Spinal cord (tissue), 9 donors: ENCODE measurements at regions not wholly inside any gene's neighbourhood (a gene's known extent, or its start where the extent isn't known, plus 50 kb on each side); places are given as distances from the start of the nearest gene placed in this dataset.

Experiments
- DNase-seq, 6 donors: peaks; one replicate each; pipeline versions ENCODE4 v3.0.0 to v3.0.0-alpha.2; 2013 to 2015; ENCODE audit warnings: low spot score in 6 of 6, low read depth in 4 of 6
- H3K27ac ChIP-seq: one replicate; pipeline ENCODE4 v1.5.1; 2013; ENCODE audit warnings: low read depth, low read length, control low read depth
- H3K27me3 ChIP-seq: one replicate; pipeline ENCODE4 v1.6.1; 2013; ENCODE audit warnings: low read length; ENCODE audit not compliant: control insufficient read depth, insufficient read depth
- H3K36me3 ChIP-seq: one replicate; pipeline ENCODE4 v1.6.1; 2013; ENCODE audit warnings: low read length; ENCODE audit not compliant: control insufficient read depth, insufficient read depth
- H3K4me1 ChIP-seq: one replicate; pipeline ENCODE4 v1.6.1; 2013; ENCODE audit warnings: low read length; ENCODE audit not compliant: control insufficient read depth, insufficient read depth
- H3K4me3 ChIP-seq: one replicate; pipeline ENCODE4 v1.5.1; 2013; ENCODE audit warnings: low read depth, low read length, control low read depth
- H3K9me3 ChIP-seq: one replicate; pipeline ENCODE4 v1.6.1; 2013; ENCODE audit warnings: low read length; ENCODE audit not compliant: control insufficient read depth, insufficient read depth
- WGBS: methylation state at CpG from one replicate; pipeline ENCODE4 v1.1.5; 2013; ENCODE audit warnings: missing lambda C conversion rate; ENCODE audit not compliant: insufficient coverage; 5-methylcytosine and 5-hydroxymethylcytosine counted together
- donor health status: healthy.

DNA sequence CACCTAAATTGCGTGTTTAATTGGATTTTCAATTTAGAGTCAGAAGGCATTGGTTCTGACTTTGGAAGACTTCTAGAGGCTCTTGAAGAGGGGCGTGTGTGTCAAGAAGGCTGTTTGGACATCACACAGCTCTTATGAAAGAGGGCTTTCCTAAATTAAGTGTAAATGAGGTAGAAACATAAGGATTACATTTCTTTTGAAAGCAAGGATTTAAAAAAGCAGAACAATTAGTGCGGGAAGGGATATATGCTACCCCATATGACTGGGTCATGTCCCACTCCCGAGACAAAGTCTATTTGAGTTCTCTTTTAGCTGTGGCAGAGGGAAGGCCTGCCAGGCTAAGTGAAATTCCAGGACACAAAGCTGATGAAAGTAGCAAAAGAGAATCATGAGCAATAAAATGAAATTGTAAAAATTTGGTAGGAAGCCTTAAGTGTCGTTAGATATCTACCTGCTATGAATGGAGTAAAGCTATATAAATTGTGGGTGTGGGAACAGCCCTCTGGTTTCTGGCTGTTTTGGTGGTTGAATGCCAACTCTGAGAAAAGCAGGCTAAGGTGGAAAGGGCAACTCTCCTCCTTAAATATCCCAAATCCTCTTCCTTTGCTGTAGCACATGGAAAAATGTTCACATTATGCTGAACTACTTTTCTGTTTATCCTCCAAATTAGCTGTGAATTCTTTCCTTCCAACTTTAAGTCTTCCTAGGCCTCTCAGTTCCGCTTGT is 100.6 kb upstream of the TSC22D2 start:
- WGBS, result 96% methylated on average over 6 of the region's 6 CpGs
- H3K9me3 ChIP-seq, result no peaks in the 10 kb centered on the region

DNA sequence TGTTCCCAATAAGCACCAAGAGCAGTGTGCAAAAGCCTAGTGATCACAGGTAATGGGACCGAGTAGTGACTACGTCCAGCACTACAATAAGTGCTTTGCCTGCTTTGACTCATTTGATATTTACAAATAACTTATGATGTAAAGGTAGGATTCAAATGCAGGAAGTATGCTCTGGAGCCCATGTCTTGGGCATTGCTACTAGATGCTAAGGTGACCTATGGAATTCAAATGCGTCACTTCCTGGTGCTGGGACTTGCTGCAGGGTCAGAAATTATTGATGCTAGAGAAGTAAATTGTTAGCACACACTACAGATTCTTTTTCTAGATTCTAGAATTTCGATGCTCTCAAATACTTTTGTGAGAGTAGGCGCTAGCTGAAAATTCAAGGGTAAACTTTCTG is 101.2 kb upstream of the TSC22D2 start:
- Histone ChIP-seq H3K4me3 (no peak overlapping the region), H3K4me1 (no peaks in the 10 kb centered on the region), H3K36me3 (no peaks in the 10 kb centered on the region), H3K9me3 (no peaks in the 10 kb centered on the region), H3K27ac (no peak overlapping the region), H3K27me3 (no peaks in the 10 kb centered on the region)
- no CpG with 5 or more reads among the region's 5 CpGs for WGBS
- DNase-seq, result no peak

More for the DNA sequence above, 100.6 kb upstream of the TSC22D2 start:
- Histone ChIP-seq H3K36me3 (no peaks in the 10 kb centered on the region), H3K4me3 (no peak overlapping the region), H3K27ac (no peak overlapping the region), H3K27me3 (no peaks in the 10 kb centered on the region), H3K4me1 (no peaks in the 10 kb centered on the region)
- DNase-seq, result no peak

DNA sequence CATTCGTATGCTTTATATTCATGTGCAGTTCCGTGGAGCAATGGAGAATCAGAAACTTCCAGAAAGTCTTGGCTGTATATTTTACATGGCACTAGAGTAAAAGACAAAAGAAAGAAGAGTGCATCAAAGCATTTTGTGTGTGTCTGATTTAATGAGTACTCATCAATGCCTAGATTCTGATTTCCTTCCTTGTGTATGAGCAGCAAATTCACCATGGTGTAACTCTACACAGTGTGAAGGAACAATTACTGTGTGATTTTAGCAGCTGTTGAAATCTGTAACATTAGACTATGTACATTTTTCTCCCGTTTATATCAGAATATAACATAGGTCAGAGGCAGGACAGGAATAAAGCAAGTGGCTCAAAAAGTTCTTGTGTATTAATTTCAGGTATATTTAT is 102.0 kb upstream of the TSC22D2 start:
- no peak overlapping the region for H3K27ac ChIP-seq
- no peaks in the 10 kb centered on the region for H3K36me3 ChIP-seq
- no peaks in the 10 kb centered on the region for H3K4me1 ChIP-seq
- H3K27me3 ChIP-seq, result no peaks in the 10 kb centered on the region
- H3K4me3 ChIP-seq, result no peak overlapping the region
- WGBS, result 73% methylated on average over 2 of the region's 3 CpGs
- no peak for DNase-seq
- H3K9me3 ChIP-seq, result no peaks in the 10 kb centered on the region

DNA sequence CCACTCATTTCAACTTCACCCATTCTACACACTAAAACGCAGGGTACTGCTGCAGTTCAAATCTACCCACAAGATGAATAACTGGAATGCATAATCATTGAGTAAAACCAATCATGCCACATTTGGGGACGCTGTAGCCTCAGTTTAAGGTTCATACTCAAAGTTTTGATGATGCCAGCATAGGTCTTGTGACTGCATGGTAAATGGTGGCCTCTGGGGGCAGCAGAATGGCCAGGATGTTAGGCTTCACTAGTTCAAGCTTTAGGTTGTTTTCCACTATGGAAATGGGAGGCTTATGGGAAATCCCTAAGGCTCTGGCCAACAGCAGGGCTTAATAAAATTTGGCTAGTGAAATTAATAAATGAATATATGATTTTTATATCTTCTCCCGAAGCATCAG is 104.3 kb upstream of the TSC22D2 start:
- no CpG with 5 or more reads among the region's 3 CpGs for WGBS
- Histone ChIP-seq H3K36me3 (no peaks in the 10 kb centered on the region), H3K9me3 (no peaks in the 10 kb centered on the region), H3K27me3 (no peaks in the 10 kb centered on the region), H3K4me1 (no peaks in the 10 kb centered on the region), H3K4me3 (no peak overlapping the region), H3K27ac (no peak overlapping the region)
- DNase-seq, result no peak

DNA sequence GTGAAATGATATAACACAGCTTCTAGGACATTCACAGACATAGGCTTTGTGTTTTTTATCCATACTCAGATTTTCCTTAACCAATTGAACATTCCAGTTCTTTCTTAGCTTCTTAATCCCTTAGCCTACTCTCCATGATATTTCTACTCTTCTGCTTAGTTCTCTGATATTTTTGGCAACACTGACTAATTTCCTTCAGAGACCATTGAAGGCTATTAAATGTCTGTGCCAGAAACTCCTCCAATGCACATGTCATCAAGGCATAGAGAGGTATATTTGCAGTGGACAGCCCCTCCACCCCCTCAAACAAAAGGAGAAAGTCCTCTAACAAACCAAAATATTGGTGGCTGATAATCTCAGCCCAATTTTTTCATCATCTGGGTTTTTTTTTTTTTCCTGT is 105.9 kb upstream of the TSC22D2 start:
- Histone ChIP-seq H3K4me1 (no peaks in the 10 kb centered on the region), H3K9me3 (no peaks in the 10 kb centered on the region), H3K27me3 (no peaks in the 10 kb centered on the region), H3K36me3 (no peaks in the 10 kb centered on the region), H3K27ac (no peak overlapping the region), H3K4me3 (no peak overlapping the region)
- no peak for DNase-seq

DNA sequence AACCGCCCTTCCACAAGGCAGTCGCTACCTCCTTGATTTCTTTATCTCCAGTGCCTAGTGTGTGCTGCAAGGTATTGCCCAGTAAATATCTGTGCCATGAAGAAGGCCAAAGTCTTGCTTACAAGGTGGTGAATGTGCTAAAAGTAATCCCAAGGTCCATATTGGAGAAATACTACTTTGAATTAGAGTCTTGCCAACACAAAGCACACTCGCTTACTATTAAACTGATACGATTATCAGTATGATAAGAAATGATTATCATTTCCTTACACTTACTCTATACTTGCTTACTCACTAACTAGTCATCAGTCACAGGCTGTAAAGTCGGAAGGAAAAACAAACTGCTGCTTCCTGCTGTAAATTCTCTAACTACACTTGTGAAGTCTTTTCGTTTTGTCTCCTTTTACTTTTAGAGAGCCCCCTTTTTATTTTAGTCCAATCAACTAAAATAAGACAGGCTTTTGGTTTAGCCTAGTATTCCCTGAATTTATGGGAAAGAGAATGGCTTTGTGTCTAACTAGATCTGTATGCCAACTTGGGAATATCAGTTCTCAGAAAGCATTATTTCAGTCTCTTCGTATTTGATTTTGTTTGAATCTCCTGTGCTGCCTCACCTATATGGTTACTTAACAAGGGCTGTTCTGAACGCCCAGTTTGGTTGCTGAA is 107.1 kb upstream of the TSC22D2 start:
- Histone ChIP-seq H3K27ac (no peak overlapping the region), H3K4me3 (no peak overlapping the region), H3K27me3 (no peaks in the 10 kb centered on the region), H3K9me3 (no peaks in the 10 kb centered on the region), H3K36me3 (no peaks in the 10 kb centered on the region), H3K4me1 (no peaks in the 10 kb centered on the region)
- no peak for DNase-seq
- WGBS, result 94% methylated on average over 2 of the region's 8 CpGs

DNA sequence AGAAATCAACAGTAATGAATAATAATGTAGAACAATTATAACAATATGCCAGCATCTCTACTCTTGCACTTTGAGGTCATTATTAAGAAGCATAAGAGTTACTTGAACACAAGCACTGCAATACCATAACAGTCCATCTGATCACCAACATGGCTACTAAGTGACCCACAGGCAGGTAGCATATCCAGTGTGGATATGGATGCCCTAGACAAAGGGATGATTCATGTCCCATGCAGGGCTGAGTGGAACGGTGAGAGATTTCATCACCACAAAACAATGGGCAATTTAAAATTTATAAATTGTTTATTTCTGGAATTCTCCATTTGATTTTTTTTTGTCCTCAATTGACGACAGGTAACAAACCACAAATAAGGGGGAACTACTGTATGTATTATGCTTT is 107.7 kb upstream of the TSC22D2 start:
- Histone ChIP-seq H3K4me1 (no peaks in the 10 kb centered on the region), H3K27ac (no peak overlapping the region), H3K36me3 (no peaks in the 10 kb centered on the region), H3K9me3 (no peaks in the 10 kb centered on the region), H3K4me3 (no peak overlapping the region), H3K27me3 (no peaks in the 10 kb centered on the region)
- DNase-seq, result no peak
- no CpG with 5 or more reads among the region's 2 CpGs for WGBS

DNA sequence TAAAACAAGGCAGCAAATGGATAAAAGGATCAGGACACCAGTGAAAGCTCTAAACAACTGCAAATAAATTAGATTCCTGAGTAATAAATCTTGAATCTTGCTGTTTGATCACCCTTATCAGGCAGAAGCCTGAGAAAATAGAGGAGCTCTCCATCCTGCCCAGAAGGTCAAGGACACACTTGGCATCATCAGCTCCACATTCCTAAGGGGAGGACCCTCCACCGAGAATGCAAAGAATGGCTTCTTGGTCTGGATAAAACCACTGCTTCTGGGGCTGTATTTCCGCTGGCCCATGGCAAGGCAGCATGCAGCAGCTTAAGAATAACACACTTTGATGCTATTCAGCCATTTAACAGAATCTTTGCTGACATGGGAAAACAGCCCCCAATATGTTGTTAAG is 108.9 kb upstream of the TSC22D2 start:
- DNase-seq, result no peak
- Histone ChIP-seq H3K27ac (no peak overlapping the region), H3K36me3 (no peaks in the 10 kb centered on the region), H3K4me3 (no peak overlapping the region), H3K27me3 (no peaks in the 10 kb centered on the region), H3K4me1 (no peaks in the 10 kb centered on the region), H3K9me3 (no peaks in the 10 kb centered on the region)
- WGBS, result 38% methylated on average over 2 of the region's 2 CpGs

DNA sequence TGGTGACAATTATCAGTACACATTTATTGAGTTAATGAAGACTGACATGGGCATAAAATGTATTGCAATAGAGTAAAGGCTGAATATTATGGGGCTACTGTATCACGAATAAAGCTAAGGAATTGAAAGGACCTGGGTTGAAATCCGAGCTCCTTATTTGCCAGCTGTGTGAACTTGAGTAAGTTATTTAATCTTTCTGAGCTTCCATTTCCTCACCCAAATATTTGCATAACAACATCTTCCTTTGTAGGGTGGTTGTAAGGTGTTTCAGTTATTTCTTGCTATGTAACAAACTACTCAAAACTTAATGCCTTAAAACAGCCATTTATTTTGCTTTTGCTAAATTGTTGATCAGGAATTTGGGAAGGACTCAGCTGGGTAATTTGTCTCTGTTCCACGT is 111.1 kb upstream of the TSC22D2 start:
- no peaks in the 10 kb centered on the region for H3K36me3 ChIP-seq
- no peaks in the 10 kb centered on the region for H3K27me3 ChIP-seq
- no peak overlapping the region for H3K27ac ChIP-seq
- no peak overlapping the region for H3K4me3 ChIP-seq
- no peak for DNase-seq
- H3K4me1 ChIP-seq, result no peaks in the 10 kb centered on the region
- 67% methylated on average over 1 of the region's 3 CpGs for whole genome bisulfite sequencing
- H3K9me3 ChIP-seq, result no peaks in the 10 kb centered on the region

DNA sequence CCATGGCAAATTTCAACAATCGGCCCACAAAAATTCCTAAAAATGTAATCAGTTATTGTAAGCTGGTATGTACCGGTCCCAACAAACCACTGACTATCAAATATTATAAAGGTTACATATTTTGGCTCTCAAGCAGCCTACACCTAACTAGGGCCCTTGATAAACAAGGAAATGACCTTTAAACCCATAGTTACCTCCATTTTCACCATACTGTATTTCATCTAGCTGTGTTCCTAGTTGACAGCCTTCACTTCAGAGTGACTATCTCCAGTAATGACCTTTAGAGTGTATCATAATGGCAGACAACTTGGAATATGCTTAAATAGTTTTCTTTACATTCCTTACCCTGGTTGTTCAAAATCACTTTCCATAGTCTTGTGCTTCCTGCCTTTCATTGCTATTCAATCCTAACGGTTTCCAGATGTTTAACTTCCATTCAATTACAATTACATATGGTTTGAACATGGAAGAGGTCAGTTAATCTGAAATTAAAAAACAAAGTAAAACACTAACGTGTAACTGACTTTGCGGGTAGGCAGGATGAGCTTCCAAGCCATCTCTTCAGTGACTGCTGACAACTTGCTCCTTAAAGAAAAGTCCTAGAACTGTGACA is 111.9 kb upstream of the TSC22D2 start:
- Histone ChIP-seq H3K27ac (no peak overlapping the region), H3K9me3 (no peaks in the 10 kb centered on the region), H3K27me3 (no peaks in the 10 kb centered on the region), H3K4me1 (no peaks in the 10 kb centered on the region), H3K36me3 (no peaks in the 10 kb centered on the region), H3K4me3 (no peak overlapping the region)
- no CpG with 5 or more reads among the region's 5 CpGs for WGBS
- DNase-seq, result no peak
